ENCODE measurements at regions not wholly inside any gene's neighbourhood (a gene's known extent, or its start where the extent isn't known, plus 50 kb on each side); places are given as distances from the start of the nearest gene placed in this dataset.

DNA sequence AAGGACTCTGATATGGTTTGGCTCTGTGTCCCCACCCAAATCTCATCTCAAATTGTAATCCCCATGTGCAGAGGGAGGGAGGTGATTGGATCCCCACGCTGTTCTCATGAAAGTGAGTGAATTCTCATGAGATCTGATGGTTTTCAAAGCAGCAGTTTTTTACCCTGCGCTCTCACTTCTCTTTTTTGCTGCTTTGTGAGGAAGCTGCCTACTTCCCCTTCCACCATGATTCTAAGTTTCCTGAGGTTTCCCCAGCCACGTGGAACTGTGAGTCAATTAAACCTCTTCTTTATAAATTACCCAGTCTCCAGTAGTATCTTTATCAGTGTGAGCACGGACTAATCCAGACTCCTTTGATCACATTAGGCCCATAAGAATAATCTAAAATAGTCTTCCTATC lies 719.7 kb upstream of the CDH8 start:
- TF ChIP-seq, protein P1, sequence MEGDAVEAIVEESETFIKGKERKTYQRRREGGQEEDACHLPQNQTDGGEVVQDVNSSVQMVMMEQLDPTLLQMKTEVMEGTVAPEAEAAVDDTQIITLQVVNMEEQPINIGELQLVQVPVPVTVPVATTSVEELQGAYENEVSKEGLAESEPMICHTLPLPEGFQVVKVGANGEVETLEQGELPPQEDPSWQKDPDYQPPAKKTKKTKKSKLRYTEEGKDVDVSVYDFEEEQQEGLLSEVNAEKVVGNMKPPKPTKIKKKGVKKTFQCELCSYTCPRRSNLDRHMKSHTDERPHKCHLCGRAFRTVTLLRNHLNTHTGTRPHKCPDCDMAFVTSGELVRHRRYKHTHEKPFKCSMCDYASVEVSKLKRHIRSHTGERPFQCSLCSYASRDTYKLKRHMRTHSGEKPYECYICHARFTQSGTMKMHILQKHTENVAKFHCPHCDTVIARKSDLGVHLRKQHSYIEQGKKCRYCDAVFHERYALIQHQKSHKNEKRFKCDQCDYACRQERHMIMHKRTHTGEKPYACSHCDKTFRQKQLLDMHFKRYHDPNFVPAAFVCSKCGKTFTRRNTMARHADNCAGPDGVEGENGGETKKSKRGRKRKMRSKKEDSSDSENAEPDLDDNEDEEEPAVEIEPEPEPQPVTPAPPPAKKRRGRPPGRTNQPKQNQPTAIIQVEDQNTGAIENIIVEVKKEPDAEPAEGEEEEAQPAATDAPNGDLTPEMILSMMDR (IDR thresholded peaks at IDR 0.05), result no peak
- intact Hi-C loops (cut with DNase I), result no loop called here

GRCh38 chr16:62752854-62753253 lies 716.6 kb upstream of the CDH8 start:
- no peaks in the 10 kb centered on the region for H3K27me3 ChIP-seq
- H3K36me3 ChIP-seq, result no peaks in the 10 kb centered on the region
- DNase-seq (ENCODE audit: low spot score in 2 of 2), result no peak
- no peaks in the 10 kb centered on the region for H3K4me1 ChIP-seq
- H3K9me3 ChIP-seq, result no peaks in the 10 kb centered on the region
- H3K27ac ChIP-seq, result no peak overlapping the region
- intact Hi-C loops (cut with DNase I), result no loop called here
- H3K4me3 ChIP-seq, result no peak overlapping the region
- TF ChIP-seq, protein P1 (IDR thresholded peaks at IDR 0.05), result no peak

More for the DNA sequence above, 719.7 kb upstream of the CDH8 start:
- Histone ChIP-seq H3K4me1 (no peaks in the 10 kb centered on the region), H3K27me3 (no peaks in the 10 kb centered on the region), H3K4me3 (no peak overlapping the region), H3K36me3 (no peaks in the 10 kb centered on the region), H3K27ac (no peak overlapping the region), H3K9me3 (no peaks in the 10 kb centered on the region)
- DNase-seq (ENCODE audit: low spot score in 2 of 2), result no peak

DNA sequence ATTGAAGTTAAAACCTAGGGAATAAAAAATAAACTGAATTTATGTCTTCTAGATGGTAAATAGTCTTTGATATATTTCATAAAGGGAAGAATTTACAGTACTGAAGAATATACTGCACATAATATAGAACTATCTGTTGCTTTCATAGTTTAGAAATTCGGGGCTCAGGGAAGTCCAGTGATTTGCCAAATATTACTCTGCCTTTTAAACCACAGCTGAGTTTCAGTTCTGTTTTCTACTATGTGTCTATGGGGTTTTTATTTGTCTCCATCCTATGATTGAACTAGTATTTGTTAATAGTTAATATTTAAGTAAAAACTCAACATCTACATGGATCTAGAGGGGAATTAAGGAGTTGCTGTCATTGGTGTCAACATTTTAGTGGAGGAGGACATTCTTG lies 715.0 kb upstream of the CDH8 start:
- TF ChIP-seq, protein P1 (IDR thresholded peaks at IDR 0.05), result no peak
- no peak for DNase-seq (ENCODE audit: low spot score in 2 of 2)
- Histone ChIP-seq H3K27me3 (no peaks in the 10 kb centered on the region), H3K4me1 (no peaks in the 10 kb centered on the region), H3K27ac (no peak overlapping the region), H3K36me3 (no peaks in the 10 kb centered on the region), H3K4me3 (no peak overlapping the region), H3K9me3 (no peaks in the 10 kb centered on the region)
- intact Hi-C loops (cut with DNase I), result no loop called here

GRCh38 chr16:62741692-62742091 lies 705.5 kb upstream of the CDH8 start:
- Histone ChIP-seq H3K27me3 (no peaks in the 10 kb centered on the region), H3K4me1 (no peaks in the 10 kb centered on the region), H3K9me3 (no peaks in the 10 kb centered on the region), H3K4me3 (no peak overlapping the region), H3K27ac (no peak overlapping the region), H3K36me3 (no peaks in the 10 kb centered on the region)
- DNase-seq (ENCODE audit: low spot score in 2 of 2), result no peak
- TF ChIP-seq, protein P1 (IDR thresholded peaks at IDR 0.05), result no peak
- intact Hi-C loops (cut with DNase I), result no loop called here

DNA sequence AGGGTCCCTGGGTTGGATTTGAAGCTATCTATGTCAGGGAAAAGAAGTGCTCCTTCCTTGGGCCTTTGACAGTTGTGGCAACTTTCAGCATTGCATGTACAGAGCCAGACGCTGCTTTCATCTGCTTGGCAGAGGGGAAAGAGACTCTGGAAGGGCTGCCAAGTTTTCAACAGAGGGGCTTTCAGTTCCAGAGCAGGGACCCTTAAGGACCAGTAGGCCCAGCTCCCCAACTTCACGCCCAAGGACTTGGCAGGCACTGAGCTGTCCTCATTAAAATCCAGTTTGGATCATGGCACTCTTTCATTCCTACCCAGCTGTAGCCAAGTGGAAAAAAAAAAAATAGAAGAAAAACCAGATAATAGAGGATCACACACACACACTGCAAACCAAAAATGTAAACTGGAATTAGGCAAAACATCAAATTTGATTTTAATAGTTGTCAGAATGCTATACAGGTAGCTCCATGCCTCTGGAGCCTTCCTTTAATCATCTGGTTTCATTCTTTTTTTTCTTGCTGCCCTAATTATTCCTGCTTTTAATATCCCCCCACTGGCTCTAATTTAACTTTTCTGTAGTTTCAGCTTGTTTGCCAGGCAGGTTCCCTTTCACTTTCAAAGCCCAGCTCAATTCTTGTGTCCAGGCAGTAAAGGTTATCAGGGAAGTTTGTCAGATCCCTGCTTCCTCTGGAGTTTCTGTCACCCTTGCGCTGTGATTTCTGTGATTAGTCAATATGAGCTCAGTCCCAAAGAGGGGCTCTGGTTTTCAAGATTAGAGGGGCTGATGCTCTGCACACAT lies 702.6 kb upstream of the CDH8 start:
- Histone ChIP-seq H3K36me3 (no peaks in the 10 kb centered on the region), H3K4me3 (no peak overlapping the region), H3K27me3 (no peaks in the 10 kb centered on the region), H3K4me1 (no peaks in the 10 kb centered on the region), H3K9me3 (no peaks in the 10 kb centered on the region), H3K27ac (no peak overlapping the region)
- TF ChIP-seq, protein P1 (IDR thresholded peaks at IDR 0.05), result no peak
- intact Hi-C loops (cut with DNase I), result no loop called here
- no peak for DNase-seq (ENCODE audit: low spot score in 2 of 2)

Data from ascending aorta (tissue), 2 donors.